ENCODE measurements at regions not wholly inside any gene's neighbourhood (a gene's known extent, or its start where the extent isn't known, plus 50 kb on each side); places are given as distances from the start of the nearest gene placed in this dataset.

DNA sequence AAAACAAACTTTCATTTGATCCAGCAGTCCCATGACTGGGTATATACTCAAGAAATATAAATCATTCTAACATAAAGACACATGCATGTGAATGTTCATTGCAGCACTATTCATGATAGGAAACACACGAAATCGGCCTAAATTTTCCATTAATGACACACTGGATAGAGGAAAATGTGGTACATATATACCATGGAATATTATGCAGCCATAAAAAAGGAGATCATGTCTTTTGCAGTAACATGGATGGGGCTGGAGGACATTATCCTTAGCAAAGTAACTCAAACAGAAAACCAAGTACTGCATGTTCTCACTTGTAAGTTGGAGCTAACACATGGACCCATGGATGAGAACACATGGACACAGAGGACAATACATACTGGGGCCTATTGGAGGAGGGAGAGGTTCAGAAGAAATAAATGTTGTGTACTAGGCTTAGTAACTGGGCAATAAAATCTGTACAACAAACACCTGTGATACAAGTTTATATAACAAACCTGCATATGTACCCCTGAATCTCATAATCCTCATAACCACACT lies 283.6 kb downstream of the LMO7 start:
- H3K27me3 Mint-ChIP-seq: no peaks in the 10 kb centered on the region
- H3K9me3 Mint-ChIP-seq: peaks cover 0 to 13% (median 3%) of the 10 kb centered on the region in 7 donors
- H3K36me3 Mint-ChIP-seq: no peaks in the 10 kb centered on the region
- H3K4me3 Mint-ChIP-seq: no peak overlapping the region
- H3K4me1 Mint-ChIP-seq: no peaks in the 10 kb centered on the region
- no peak for ATAC-seq (ENCODE audit: low read depth in 2 of 2)
- H3K27ac Mint-ChIP-seq: no peak overlapping the region
- DNase-seq: no peak

DNA sequence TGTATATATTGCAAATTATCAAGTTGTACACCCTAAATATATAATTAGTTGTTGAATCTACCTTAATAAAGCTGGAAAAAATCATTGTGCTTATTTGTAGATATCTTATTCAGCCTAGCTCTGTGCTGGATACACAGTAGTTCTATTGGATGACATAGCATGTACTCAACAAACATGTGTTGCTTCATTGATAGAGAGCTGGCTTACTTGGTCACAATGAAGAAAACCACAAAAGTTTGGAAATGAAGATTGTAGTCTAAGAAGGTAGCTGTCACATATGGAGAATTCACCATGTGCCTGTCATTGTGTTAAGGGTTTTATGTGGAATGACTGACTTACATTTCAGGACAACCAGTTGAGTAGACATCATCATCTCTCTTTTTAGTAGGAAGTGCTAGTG lies 278.9 kb downstream of the LMO7 start:
- Mint-ChIP-seq H3K9me3 (peaks cover 0 to 13% (median 3%) of the 10 kb centered on the region in 7 donors), H3K4me1 (no peaks in the 10 kb centered on the region), H3K36me3 (no peaks in the 10 kb centered on the region), H3K27ac (no peak overlapping the region), H3K27me3 (no peaks in the 10 kb centered on the region), H3K4me3 (no peak overlapping the region)
- DNase-seq (no peak), ATAC-seq (ENCODE audit: low read depth in 2 of 2) (no peak)

DNA sequence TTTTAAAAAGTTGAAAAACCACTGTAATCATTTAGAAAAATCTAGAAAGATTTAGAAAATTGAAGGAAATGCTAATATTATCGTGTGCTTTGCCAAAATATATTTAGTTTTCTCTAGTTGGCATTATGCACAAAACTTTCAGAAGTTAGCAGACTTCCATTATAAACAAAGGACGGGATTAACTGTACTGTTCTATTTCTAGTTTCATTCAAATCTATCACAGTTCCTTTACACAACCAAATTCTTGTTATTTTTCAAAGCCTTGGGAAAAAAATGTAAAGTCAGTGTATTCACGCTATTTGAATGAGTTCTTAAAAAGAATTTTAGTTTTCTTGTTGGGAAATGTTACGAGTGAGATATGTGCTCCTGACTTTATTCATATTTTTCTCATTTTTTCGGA lies 277.8 kb downstream of the LMO7 start:
- Mint-ChIP-seq H3K4me1 (no peaks in the 10 kb centered on the region), H3K27me3 (no peaks in the 10 kb centered on the region), H3K4me3 (no peak overlapping the region), H3K9me3 (peaks cover 0 to 3% (median 0%) of the 10 kb centered on the region in 7 donors), H3K27ac (no peak overlapping the region), H3K36me3 (no peaks in the 10 kb centered on the region)
- ATAC-seq (ENCODE audit: low read depth in 2 of 2) (no peak), DNase-seq (no peak)

DNA sequence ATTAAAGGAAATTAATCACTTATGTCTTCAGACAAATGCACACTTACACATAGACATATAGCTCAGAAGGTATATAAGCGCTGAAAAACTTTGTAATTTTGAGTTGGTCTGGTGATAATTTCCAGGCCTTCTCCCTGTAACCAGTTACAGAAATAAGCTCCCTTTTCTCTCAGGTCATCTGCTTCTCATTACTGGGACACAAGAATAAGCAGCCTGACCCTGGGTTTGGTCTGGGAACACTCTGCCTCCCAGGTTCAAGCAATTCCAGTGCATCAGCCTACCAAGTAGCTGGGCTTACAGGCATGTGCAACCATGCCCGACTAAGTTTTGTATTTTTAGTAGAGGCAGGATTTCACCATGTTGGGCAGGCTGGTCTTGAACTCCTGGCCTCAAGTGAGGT lies 274.5 kb downstream of the LMO7 start:
- DNase-seq (no peak), ATAC-seq (ENCODE audit: low read depth in 2 of 2) (no peak)
- H3K36me3 Mint-ChIP-seq: no peaks in the 10 kb centered on the region
- H3K27ac Mint-ChIP-seq: no peak overlapping the region
- no peaks in the 10 kb centered on the region for H3K27me3 Mint-ChIP-seq
- no peaks in the 10 kb centered on the region for H3K9me3 Mint-ChIP-seq
- H3K4me3 Mint-ChIP-seq: no peak overlapping the region
- no peaks in the 10 kb centered on the region for H3K4me1 Mint-ChIP-seq
